Hematopoietic multipotent progenitor cell treated with erythropoietin and hydrocortisone succinate and interleukin-3 and kit ligand, for 6 days (in vitro differentiated cells): ENCODE measurements at regions not wholly inside any gene's neighbourhood (a gene's known extent, or its start where the extent isn't known, plus 50 kb on each side); places are given as distances from the start of the nearest gene placed in this dataset.

Experiments used
- DNase-seq: peaks from one replicate; pipeline ENCODE4 v3.0.0-alpha.2; 2015

- no peak for DNase-seq
These were observed 205.9 kb upstream of the RGMA start for GRCh38 chr15:93294896-93295295.

GRCh38 chr15:93294066-93294465 lies 205.1 kb upstream of the RGMA start:
- no peak for DNase-seq

GRCh38 chr15:93291380-93291779 lies 202.4 kb upstream of the RGMA start:
- DNase-seq, result no peak

- no peak for DNase-seq
These were observed 201.6 kb upstream of the RGMA start for GRCh38 chr15:93290618-93290946.

GRCh38 chr15:93289941-93290617 lies 201.1 kb upstream of the RGMA start:
- peak; percentile 23 for DNase-seq

GRCh38 chr15:93288728-93289294 lies 199.8 kb upstream of the RGMA start:
- DNase-seq, result no peak

- no peak for DNase-seq
These were observed 197.4 kb upstream of the RGMA start for GRCh38 chr15:93286446-93286845.

- no peak for DNase-seq
These were observed 194.8 kb upstream of the RGMA start for GRCh38 chr15:93283854-93284253.

GRCh38 chr15:93282808-93283207 lies 193.8 kb upstream of the RGMA start:
- no peak for DNase-seq

GRCh38 chr15:93278783-93279182 lies 189.8 kb upstream of the RGMA start:
- DNase-seq, result no peak

- no peak for DNase-seq
These were observed 189.0 kb upstream of the RGMA start for GRCh38 chr15:93278006-93278405.

- no peak for DNase-seq
These were observed 185.2 kb upstream of the RGMA start for GRCh38 chr15:93274257-93274656.

GRCh38 chr15:93271871-93272270 lies 182.9 kb upstream of the RGMA start:
- no peak for DNase-seq

- DNase-seq, result no peak
These were observed 182.0 kb upstream of the RGMA start for GRCh38 chr15:93270937-93271467.

GRCh38 chr15:93268066-93268465 lies 179.1 kb upstream of the RGMA start:
- DNase-seq, result no peak

- no peak for DNase-seq
These were observed 177.3 kb upstream of the RGMA start for GRCh38 chr15:93266291-93266690.

GRCh38 chr15:93265111-93265556 lies 176.1 kb upstream of the RGMA start:
- DNase-seq, result no peak

GRCh38 chr15:93261845-93262244 lies 172.8 kb upstream of the RGMA start:
- no peak for DNase-seq

- no peak for DNase-seq
These were observed 168.9 kb upstream of the RGMA start for GRCh38 chr15:93257920-93258319.

GRCh38 chr15:93253681-93254080 lies 164.7 kb upstream of the RGMA start:
- no peak for DNase-seq

GRCh38 chr15:93252780-93253179 lies 163.8 kb upstream of the RGMA start:
- DNase-seq, result no peak

GRCh38 chr15:93250950-93251349 lies 161.9 kb upstream of the RGMA start:
- DNase-seq, result no peak

- DNase-seq, result no peak
These were observed 161.2 kb upstream of the RGMA start for GRCh38 chr15:93250209-93250608.

- DNase-seq, result no peak
These were observed 160.6 kb upstream of the RGMA start for GRCh38 chr15:93249623-93250022.
